ENCODE measurements at regions not wholly inside any gene's neighbourhood (a gene's known extent, or its start where the extent isn't known, plus 50 kb on each side); places are given as distances from the start of the nearest gene placed in this dataset.

DNA sequence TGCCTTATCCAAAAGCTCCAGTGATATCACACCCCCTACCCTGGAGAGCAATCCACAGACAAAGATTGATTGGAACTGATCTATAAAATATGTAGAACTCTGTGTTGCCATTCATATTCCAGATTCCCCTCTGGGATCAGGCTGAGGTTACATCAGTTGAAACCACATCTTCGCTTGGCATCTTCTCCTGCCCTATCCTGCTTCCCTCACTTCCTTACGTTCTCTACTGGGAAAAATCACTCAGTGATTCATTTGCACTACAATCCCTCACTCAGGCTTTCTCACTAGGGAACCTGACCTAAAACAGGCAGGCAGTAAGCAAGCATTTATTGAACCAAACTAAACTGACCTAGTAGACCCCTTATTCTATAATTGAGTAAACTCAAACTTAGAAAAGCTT lies 111.7 kb downstream of the ESM1 start:
- no peak for TF ChIP-seq POLR2A (IDR thresholded peaks at IDR 0.05; ENCODE audit: low read depth, low read length)
- no peak for TF ChIP-seq POLR2AphosphoS5 (IDR thresholded peaks at IDR 0.05; ENCODE audit: low read depth, low read length)
- TF ChIP-seq TAF1 (IDR thresholded peaks at IDR 0.05; ENCODE audit: borderline replicate concordance, low read depth, low read length) = no peak

Data from GM12892 (cell line).